ENCODE measurements at regions not wholly inside any gene's neighbourhood (a gene's known extent, or its start where the extent isn't known, plus 50 kb on each side); places are given as distances from the start of the nearest gene placed in this dataset.

GRCh38 chr2:162915858-162916257, 77.3 kb upstream of the KCNH7 start:
- Histone ChIP-seq H3K4me3 (no peak overlapping the region), H3K27me3 (no peaks in the 10 kb centered on the region), H3K4me1 (no peaks in the 10 kb centered on the region), H3K9me3 (no peaks in the 10 kb centered on the region), H3K27ac (no peak overlapping the region), H3K36me3 (no peaks in the 10 kb centered on the region)
- TF ChIP-seq CTCF (IDR thresholded peaks at IDR 0.05), result no peak
- DNase-seq (ENCODE audit: low spot score), result no peak

GRCh38 chr2:162914161-162914560, 75.6 kb upstream of the KCNH7 start:
- no peak overlapping the region for H3K27ac ChIP-seq
- no peak for TF ChIP-seq CTCF (IDR thresholded peaks at IDR 0.05)
- no peaks in the 10 kb centered on the region for H3K27me3 ChIP-seq
- no peak for DNase-seq (ENCODE audit: low spot score)
- H3K9me3 ChIP-seq, result no peaks in the 10 kb centered on the region
- H3K4me1 ChIP-seq, result no peaks in the 10 kb centered on the region
- H3K4me3 ChIP-seq, result no peak overlapping the region
- no peaks in the 10 kb centered on the region for H3K36me3 ChIP-seq

GRCh38 chr2:162912787-162913186, 74.2 kb upstream of the KCNH7 start:
- no peak overlapping the region for H3K4me3 ChIP-seq
- H3K4me1 ChIP-seq, result no peaks in the 10 kb centered on the region
- DNase-seq (ENCODE audit: low spot score), result no peak
- no peaks in the 10 kb centered on the region for H3K27me3 ChIP-seq
- no peak overlapping the region for H3K27ac ChIP-seq
- no peaks in the 10 kb centered on the region for H3K9me3 ChIP-seq
- TF ChIP-seq CTCF (IDR thresholded peaks at IDR 0.05), result no peak
- H3K36me3 ChIP-seq, result no peaks in the 10 kb centered on the region

DNA sequence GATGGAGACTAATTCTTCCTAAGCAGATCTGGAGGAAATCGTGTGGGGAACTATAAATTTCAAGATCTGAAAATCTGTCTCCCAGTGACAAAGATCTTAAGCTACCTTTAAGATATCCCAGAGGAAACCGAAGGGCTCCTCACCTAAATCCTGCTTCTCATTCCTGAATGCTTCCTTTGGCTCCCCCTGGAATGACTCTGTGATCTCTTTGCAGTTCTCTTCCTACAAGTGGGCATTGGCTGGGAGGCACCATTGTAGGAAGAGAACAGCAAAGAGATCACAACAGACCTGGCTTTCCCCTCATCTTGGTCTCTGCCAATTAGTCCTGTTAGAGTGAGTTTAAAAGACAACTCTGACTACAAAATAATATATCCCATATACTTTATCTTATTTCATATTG, 70.0 kb upstream of the KCNH7 start:
- H3K9me3 ChIP-seq, result no peaks in the 10 kb centered on the region
- DNase-seq (ENCODE audit: low spot score), result no peak
- no peak for TF ChIP-seq CTCF (IDR thresholded peaks at IDR 0.05)
- no peak overlapping the region for H3K27ac ChIP-seq
- no peaks in the 10 kb centered on the region for H3K4me1 ChIP-seq
- no peaks in the 10 kb centered on the region for H3K27me3 ChIP-seq
- H3K4me3 ChIP-seq, result no peak overlapping the region
- H3K36me3 ChIP-seq, result no peaks in the 10 kb centered on the region

GRCh38 chr2:162890690-162891311, 52.2 kb upstream of the KCNH7 start:
- H3K4me3 ChIP-seq, result no peak overlapping the region
- TF ChIP-seq CTCF (IDR thresholded peaks at IDR 0.05), result peak; percentile 47 to 59
- no peak for DNase-seq (ENCODE audit: low spot score)

DNA sequence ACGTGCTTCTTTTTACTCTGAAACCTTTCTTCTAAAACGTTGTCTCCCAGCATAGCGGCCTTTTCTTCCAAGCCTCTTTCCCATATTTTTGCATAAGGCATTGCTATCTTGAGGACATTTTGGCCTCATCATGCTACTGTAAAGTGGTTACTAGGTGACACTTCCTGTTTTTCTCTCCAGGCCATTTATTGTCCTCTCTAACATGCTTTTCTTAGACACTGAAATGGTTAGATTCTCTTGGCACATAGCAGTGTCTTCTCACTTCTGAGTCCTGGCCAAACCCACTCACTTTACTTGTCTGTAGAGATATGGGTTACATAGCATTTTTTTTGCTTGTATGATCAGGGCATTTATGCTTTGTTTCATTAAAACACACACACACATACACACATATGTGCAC, 50.1 kb upstream of the KCNH7 start:
- no peak for DNase-seq (ENCODE audit: low spot score)
- Histone ChIP-seq H3K36me3 (no peaks in the 10 kb centered on the region), H3K27ac (peak overlapping the region in 1 of 2 donors; percentile 2), H3K4me3 (no peak overlapping the region), H3K4me1 (no peaks in the 10 kb centered on the region), H3K9me3 (no peaks in the 10 kb centered on the region), H3K27me3 (no peaks in the 10 kb centered on the region)
- no peak for TF ChIP-seq CTCF (IDR thresholded peaks at IDR 0.05)

More at GRCh38 chr2:162890690-162891311, 52.2 kb upstream of the KCNH7 start:
- H3K9me3 ChIP-seq, result no peaks in the 10 kb centered on the region
- H3K4me1 ChIP-seq, result no peaks in the 10 kb centered on the region
- H3K27ac ChIP-seq, result no peak overlapping the region
- no peaks in the 10 kb centered on the region for H3K36me3 ChIP-seq
- no peaks in the 10 kb centered on the region for H3K27me3 ChIP-seq

Data from right atrium auricular region (tissue), 2 donors.